Pulmonary artery endothelial cell (primary cell): ENCODE measurements at regions not wholly inside any gene's neighbourhood (a gene's known extent, or its start where the extent isn't known, plus 50 kb on each side); places are given as distances from the start of the nearest gene placed in this dataset.
"Not testable (repeated sequence)": the region's sequence is repeated elsewhere in the genome, so short reads cannot be mapped to it uniquely, and the experiment has no call there.

Experiments
- DNase-seq: peaks from one replicate; pipeline ENCODE4 v3.0.0-alpha.2; 2011; ENCODE audit warnings: low read depth, low spot score

DNA sequence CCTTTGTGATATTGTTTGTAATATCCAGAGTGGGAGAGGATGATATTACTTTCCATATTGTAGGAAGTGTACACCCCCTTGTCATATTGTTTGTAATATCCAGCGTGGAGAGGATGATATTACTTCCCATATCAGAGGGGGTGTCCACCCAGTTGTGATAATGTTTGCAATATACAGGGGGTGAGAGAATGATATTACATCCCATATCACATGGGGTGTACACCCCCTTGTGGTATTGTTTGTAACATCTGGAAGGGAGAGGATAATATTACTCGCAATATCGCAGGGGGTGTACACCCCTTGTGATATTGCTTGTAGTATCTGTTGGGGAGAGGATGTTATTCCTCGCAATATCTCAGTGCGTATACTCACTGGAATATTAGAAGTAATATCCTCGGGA is 61.5 kb downstream of the PRSS23 start:
- no peak for DNase-seq

- no peak for DNase-seq
Measured at GRCh38 chr11:86863476-86863875, 63.1 kb downstream of the PRSS23 start.

DNA sequence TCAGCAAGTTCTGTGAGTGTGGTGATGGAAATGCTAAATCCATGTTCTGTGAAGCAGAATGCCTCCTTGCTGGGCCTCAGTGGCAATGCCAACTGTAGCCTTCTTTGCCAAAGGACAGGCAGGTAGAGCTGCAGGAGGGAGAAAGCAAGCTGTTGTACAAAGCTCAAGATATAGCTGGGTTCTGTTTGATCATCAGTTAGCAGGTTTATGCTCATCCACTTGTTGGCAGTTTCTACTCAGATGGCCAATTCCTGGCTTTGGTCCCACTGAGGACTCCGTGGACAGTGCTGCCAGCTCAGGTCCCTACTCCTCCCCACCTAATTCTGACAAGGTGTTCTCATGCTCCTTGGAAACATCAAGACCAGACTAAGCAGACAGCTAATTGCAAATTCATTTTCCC is 65.1 kb downstream of the PRSS23 start:
- no peak for DNase-seq

- no peak for DNase-seq
Measured at GRCh38 chr11:86869531-86869930, 69.2 kb downstream of the PRSS23 start.

DNA sequence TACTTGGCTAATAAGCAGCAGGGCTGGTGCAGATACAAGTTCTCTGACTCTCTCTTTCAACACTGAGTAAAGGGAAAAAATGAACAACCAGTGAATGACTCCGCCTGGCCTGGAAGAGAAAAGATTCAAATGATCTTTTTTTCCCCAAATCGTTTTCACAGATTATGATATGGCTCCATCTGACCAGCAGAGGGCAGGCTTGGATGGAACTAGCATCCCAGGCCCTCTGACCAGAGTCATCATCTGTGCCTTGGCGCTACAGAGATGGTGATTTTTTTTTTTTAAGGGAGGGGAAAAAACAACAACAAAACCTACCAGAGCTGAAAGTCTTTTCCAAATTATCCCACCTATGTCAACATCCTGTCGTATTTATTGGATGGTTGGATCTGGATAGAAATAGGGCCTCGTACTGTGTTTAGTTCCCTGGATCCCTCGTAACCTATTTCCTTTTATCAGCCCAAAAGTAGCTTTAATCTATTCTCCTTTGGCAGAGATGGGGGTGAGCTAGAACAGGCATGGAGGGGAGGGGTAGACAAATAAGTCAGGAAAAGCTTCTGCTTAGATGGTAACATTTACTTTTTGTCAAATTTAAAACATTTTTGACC is 69.7 kb downstream of the PRSS23 start:
- DNase-seq = peak; percentile 17

DNA sequence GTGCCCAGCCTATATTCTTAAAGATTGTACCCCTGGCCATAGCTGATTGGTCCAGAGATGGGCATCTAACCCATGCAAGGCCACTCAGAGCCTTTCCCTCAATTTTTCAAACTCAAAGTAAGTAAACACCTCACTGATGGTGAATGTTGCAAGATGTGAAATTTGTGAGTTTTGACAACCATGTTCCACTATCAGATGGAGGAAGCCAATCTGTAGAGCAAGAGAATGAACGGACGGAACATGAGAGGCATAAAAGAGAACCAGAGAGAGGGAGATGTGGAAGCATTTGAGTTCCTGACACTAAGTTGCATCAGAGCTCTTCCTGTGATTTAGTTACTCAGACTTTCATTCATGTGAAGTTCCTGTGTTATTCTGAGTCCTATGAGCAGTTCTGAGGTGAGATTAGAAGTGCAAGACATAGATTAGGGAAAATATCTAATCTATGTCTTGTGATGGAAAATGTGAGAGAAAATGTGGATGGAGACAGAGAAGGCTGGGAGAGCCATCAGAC is 73.3 kb downstream of the PRSS23 start:
- no peak for DNase-seq

DNA sequence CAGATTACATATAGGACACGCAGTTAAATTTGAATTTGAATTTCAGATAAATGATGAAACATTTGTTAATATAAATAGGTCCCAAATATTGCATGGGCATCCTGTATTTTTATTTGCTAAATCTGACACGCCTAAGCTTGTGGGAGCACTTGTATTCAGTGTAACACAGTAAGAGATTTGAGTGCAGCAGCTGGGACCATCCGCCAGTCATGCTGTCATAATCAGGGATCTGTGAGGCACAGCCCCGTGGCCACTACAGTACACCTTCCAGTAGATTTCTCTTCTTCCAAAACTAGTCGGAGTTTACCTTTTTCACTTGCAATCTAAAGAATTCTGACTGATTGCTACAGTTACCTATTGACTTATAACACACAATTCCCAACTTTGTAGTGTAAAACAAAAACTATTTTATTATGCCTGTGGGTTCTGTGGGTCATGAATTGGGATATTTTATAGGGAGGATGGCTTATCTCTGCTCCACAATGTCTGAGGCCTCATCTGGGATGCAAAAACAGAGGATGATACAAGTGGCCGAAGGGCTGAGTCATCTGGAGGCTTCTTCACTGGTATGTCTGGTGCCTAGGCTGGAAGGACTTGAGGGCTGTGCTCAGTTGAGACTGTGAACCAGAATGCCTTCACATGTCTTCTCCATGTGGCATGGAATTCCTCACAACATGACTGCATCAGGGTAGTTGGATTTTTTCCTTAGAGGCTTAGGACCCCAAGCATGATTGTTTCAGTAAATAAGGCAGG is 74.1 kb downstream of the PRSS23 start:
- no peak for DNase-seq

DNA sequence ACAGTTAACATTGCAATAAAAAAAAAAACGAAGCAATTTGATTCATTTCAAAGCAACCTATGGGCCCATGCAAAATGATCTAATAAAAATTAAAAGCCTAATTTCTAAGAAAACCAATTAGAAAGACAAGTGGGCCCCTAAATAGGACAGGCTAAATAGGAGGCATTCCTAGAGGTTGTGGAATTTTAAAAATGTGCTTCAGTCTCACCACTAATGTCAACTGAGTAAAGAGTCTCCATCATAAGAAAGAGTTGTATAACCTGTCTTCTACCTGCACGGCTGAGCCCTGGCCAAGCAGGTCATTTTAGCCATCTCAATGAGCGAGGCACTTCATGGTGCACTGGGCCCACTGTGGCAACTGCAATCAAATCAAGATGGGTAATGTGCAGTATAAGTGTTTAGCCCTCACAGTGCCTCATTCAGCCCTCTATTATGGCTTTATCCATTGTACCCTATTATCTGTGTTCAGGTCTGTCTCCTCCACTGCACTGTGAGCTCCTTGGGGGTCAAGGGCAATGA is 76.4 kb downstream of the PRSS23 start:
- DNase-seq = no peak

- DNase-seq = no peak
Measured at GRCh38 chr11:86877503-86877902, 77.2 kb downstream of the PRSS23 start.

- DNase-seq = not testable (repeated sequence)
Measured at GRCh38 chr11:86879241-86879640, 76.0 kb downstream of the FZD4 start.

- no peak for DNase-seq
Measured at GRCh38 chr11:86885311-86885710, 69.9 kb downstream of the FZD4 start.

- no peak for DNase-seq
Measured at GRCh38 chr11:86888164-86889000, 66.8 kb downstream of the FZD4 start.

- DNase-seq = no peak
Measured at GRCh38 chr11:86889001-86889341, 66.2 kb downstream of the FZD4 start.

- DNase-seq = no peak
Measured at GRCh38 chr11:86891036-86891435, 64.2 kb downstream of the FZD4 start.

DNA sequence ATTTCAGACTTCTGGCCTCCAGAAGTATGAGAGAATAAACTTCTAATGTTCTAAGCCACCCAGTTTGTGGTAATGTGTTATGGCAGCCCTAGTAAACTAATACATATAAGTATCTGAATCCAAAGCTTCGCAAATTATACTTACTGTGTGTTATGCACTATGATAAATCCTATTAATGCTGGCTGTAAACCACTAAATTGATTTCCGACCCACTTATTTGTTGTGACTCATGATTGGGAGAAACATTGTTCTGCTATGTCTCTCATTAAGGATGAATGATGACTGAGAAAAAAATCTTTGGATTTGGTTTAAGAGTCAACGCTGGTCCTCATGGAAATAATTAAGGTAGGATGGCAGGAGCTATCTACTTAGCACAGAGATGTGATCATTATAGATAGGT is 62.0 kb downstream of the FZD4 start:
- no peak for DNase-seq
